Kidney (tissue), 13 donors: ENCODE measurements at regions not wholly inside any gene's neighbourhood (a gene's known extent, or its start where the extent isn't known, plus 50 kb on each side); places are given as distances from the start of the nearest gene placed in this dataset.

ENCODE experiments used
- DNase-seq, 5 donors: peaks; one replicate each; pipeline ENCODE4 v3.0.0-alpha.2; 2013 to 2020
- FAIRE-seq: peaks from 2 replicates; lab custom pipeline; 2012; peaks lifted over from hg19 to GRCh38; lab: Jason Lieb, UNC
- H3K27ac ChIP-seq, 2 donors: one replicate each; pipeline ENCODE4 v1.7.0; 2013; ENCODE audit warnings: low read depth in 2 of 2, low read length in 2 of 2, inconsistent platforms in 1 of 2
- H3K27me3 ChIP-seq: one replicate; pipeline ENCODE4 v1.7.1; 2013; ENCODE audit warnings: low read length, inconsistent platforms; ENCODE audit not compliant: control insufficient read depth, insufficient read depth
- H3K36me3 ChIP-seq, 3 donors: one replicate each; pipeline versions ENCODE4 v1.7.0 to v1.7.1; 2013; ENCODE audit warnings: low read length in 3 of 3, control low read depth in 1 of 3, inconsistent platforms in 1 of 3; ENCODE audit not compliant: insufficient read depth in 3 of 3, control insufficient read depth in 2 of 3
- H3K4me1 ChIP-seq, 3 donors: one replicate each; pipeline versions ENCODE4 v1.7.0 to v1.7.1; 2013; ENCODE audit warnings: low read length in 3 of 3, inconsistent platforms in 1 of 3, low read depth in 1 of 3; ENCODE audit not compliant: control insufficient read depth in 2 of 3, insufficient read depth in 2 of 3
- H3K4me3 ChIP-seq, 3 donors: one replicate each; pipeline versions ENCODE4 v1.7.0 to v1.8.1; 2013; ENCODE audit warnings: low read length in 3 of 3, control low read depth in 1 of 3, inconsistent platforms in 1 of 3
- H3K9ac ChIP-seq, 3 donors: one replicate each; pipeline versions ENCODE4 v1.7.0 to v1.7.1; 2013; ENCODE audit warnings: low read length in 3 of 3, control low read depth in 1 of 3, inconsistent platforms in 1 of 3
- H3K9me3 ChIP-seq, 3 donors: one replicate each; pipeline versions ENCODE4 v1.7.0 to v1.7.1; 2013; ENCODE audit warnings: low read length in 3 of 3, control low read depth in 1 of 3, inconsistent platforms in 1 of 3; ENCODE audit not compliant: control insufficient read depth in 2 of 3, insufficient read depth in 1 of 3
- intact Hi-C: fragments of 100-400 bp; cut with DNase I; formaldehyde crosslinking; loops from one replicate; pipeline ENCODE4 v1.11.1; 2022
- TF ChIP-seq, protein P1 (sequence below): IDR thresholded peaks from 3 replicates; pipeline ENCODE4 v1.5.1; 2012; ENCODE audit warnings: mild to moderate bottlenecking, moderate library complexity, borderline replicate concordance; ENCODE audit not compliant: insufficient read depth; ENCODE audit errors: extremely low read depth
- donor health status: control.
- donor health status: control.
- donor health status: control.
- donor health status: control.
- donor health status: control.
- donor health status: DM: yes; HTN: yes; CAD: no.
- donor health status: Normal renal cell carcinoma (clear cell type).

- H3K27ac ChIP-seq: no peak overlapping the region
- no peaks in the 10 kb centered on the region for H3K36me3 ChIP-seq
- H3K4me1 ChIP-seq: no peaks in the 10 kb centered on the region
- no peaks in the 10 kb centered on the region for H3K27me3 ChIP-seq
- peaks cover 0 to 10% (median 5%) of the 10 kb centered on the region in 3 donors for H3K9me3 ChIP-seq
- no peak overlapping the region for H3K4me3 ChIP-seq
- intact Hi-C loops: no loop called here
- TF ChIP-seq, protein P1, sequence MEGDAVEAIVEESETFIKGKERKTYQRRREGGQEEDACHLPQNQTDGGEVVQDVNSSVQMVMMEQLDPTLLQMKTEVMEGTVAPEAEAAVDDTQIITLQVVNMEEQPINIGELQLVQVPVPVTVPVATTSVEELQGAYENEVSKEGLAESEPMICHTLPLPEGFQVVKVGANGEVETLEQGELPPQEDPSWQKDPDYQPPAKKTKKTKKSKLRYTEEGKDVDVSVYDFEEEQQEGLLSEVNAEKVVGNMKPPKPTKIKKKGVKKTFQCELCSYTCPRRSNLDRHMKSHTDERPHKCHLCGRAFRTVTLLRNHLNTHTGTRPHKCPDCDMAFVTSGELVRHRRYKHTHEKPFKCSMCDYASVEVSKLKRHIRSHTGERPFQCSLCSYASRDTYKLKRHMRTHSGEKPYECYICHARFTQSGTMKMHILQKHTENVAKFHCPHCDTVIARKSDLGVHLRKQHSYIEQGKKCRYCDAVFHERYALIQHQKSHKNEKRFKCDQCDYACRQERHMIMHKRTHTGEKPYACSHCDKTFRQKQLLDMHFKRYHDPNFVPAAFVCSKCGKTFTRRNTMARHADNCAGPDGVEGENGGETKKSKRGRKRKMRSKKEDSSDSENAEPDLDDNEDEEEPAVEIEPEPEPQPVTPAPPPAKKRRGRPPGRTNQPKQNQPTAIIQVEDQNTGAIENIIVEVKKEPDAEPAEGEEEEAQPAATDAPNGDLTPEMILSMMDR: no peak
- no peak overlapping the region for H3K9ac ChIP-seq
- FAIRE-seq: no peak
- DNase-seq: no peak
These were observed 688.5 kb downstream of the TBC1D22A start for GRCh38 chr22:47450876-47451475.

DNA sequence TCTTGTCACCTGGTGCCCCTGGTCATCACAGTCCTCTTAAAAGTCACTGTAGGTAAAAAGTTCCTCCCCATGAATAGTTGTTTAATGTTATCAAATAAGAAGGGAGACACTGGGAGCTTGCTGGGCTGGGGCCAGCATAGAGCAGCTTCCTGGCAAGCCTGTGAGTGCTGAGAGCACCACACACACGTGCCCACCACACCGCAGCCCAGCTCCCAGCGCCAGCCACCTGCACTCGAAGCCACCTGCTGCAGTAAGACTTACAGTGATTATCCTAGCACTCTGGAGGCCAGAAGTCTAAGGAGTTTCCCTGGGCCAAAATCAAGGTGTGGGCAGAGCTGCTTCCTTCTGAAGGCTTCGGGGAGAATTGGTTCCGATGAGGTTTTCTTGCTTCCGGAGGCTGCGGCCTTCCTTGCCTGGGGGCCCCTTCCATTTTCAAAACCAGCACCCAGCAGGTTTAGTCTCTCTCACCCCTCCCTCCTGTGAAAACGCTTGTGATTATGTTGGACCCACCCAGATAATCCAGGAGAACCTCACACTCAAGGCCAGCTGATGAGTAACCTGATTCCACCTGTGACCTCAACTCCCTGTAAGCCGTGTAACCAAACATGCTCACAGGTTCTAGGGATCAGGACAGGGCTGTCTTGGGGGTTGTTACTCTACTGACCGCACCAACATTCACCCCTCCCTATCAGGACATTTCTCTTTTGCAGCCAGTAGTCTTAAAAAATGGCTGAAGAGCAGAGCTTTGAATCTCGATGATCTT, 687.2 kb downstream of the TBC1D22A start:
- no peak overlapping the region for H3K27ac ChIP-seq

DNA sequence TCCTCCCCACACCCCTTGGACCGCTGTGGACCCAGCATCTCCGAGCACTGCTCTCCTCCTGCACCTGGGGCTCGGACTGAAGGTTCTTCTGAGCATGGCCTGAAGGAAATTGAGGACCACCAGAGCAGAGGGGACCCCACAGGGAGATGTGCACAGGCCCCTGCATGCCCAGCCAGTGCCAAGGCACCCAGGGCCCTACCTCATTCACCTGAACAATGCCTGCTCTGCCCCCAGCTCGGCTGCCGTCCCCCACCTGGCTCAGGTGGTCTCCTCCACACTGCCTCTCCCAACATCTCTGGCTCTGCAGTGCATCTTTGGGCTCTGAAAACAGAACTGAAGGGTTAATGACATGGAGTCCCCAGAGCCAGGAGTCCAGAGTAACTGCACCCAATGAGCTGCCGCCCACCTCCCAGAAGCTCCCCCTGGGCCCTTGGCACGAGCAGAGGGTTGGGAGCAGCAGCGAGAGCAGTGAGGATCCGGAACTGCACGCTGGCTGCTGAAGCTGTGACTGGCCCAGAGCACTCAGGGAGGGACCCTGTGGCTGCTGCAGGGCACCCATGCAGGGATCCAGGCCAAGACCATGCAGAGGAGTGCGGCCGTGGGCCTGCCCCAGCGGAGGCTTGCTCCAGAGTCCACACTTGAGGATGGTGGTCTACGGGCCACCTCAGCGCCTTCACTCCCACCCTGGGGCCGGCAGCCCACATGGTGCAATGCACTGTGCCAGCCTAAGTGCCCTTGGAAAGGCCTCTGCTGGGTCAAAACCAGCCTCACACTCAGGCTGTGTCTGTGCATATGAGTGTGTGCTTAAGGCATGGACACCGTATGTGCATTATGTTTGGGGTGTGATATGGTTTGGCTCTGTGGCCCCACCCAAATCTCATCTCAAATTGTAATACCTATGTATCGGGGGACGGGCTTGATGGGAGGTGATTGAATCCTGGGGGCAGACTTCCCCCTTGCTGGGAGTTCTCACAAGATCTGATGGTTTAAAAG, 686.1 kb downstream of the TBC1D22A start:
- H3K9ac ChIP-seq: no peak overlapping the region
- DNase-seq (peak in 1 of 5 donors; percentile 52), FAIRE-seq (no peak)
- H3K27me3 ChIP-seq: no peaks in the 10 kb centered on the region
- H3K36me3 ChIP-seq: no peaks in the 10 kb centered on the region
- no peaks in the 10 kb centered on the region for H3K9me3 ChIP-seq
- intact Hi-C loops: no loop called here
- TF ChIP-seq, protein P1: no peak
- no peak overlapping the region for H3K4me3 ChIP-seq
- H3K4me1 ChIP-seq: no peaks in the 10 kb centered on the region
- H3K27ac ChIP-seq: no peak overlapping the region

More for the DNA sequence above, 687.2 kb downstream of the TBC1D22A start:
- no peak overlapping the region for H3K9ac ChIP-seq
- FAIRE-seq: no peak
- intact Hi-C loops: no loop called here
- H3K36me3 ChIP-seq: no peaks in the 10 kb centered on the region
- TF ChIP-seq, protein P1: no peak
- no peaks in the 10 kb centered on the region for H3K4me1 ChIP-seq
- H3K9me3 ChIP-seq: peaks cover 0 to 7% (median 5%) of the 10 kb centered on the region in 3 donors
- DNase-seq: no peak
- no peak overlapping the region for H3K4me3 ChIP-seq
- no peaks in the 10 kb centered on the region for H3K27me3 ChIP-seq
